ENCODE measurements at regions not wholly inside any gene's neighbourhood (a gene's known extent, or its start where the extent isn't known, plus 50 kb on each side); places are given as distances from the start of the nearest gene placed in this dataset.

DNA sequence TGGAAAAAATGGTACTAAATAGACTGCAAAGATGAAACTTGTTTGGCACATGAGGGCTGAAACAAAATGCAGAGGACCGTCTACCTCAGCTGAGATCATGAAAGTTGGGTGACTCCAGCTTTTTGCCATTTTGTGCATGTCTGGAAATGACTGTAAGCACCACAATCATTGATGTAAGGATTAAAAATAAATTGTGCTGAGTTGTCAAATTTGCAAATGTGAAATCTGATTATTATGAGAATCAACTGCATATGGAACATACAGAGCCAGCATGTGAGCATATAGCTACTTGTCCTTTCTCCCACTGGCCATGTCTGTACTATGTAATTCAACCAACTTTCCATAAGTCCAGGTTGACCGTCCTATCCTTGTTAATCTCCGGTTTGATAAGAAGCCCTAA is 736.9 kb upstream of the PRMT6 start:
- H3K4me3 ChIP-seq (ENCODE audit: low read depth, poor library complexity, severe bottlenecking) = no peak overlapping the region
- TF ChIP-seq POLR2A (IDR thresholded peaks at IDR 0.05) = no peak
- TF ChIP-seq, protein P1, sequence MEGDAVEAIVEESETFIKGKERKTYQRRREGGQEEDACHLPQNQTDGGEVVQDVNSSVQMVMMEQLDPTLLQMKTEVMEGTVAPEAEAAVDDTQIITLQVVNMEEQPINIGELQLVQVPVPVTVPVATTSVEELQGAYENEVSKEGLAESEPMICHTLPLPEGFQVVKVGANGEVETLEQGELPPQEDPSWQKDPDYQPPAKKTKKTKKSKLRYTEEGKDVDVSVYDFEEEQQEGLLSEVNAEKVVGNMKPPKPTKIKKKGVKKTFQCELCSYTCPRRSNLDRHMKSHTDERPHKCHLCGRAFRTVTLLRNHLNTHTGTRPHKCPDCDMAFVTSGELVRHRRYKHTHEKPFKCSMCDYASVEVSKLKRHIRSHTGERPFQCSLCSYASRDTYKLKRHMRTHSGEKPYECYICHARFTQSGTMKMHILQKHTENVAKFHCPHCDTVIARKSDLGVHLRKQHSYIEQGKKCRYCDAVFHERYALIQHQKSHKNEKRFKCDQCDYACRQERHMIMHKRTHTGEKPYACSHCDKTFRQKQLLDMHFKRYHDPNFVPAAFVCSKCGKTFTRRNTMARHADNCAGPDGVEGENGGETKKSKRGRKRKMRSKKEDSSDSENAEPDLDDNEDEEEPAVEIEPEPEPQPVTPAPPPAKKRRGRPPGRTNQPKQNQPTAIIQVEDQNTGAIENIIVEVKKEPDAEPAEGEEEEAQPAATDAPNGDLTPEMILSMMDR (IDR thresholded peaks at IDR 0.05) = no peak
- intact Hi-C loops (cut with DNase I; ENCODE audit: low total_unique reads) = no loop called here
- no peak for DNase-seq (ENCODE audit: low spot score in 2 of 2)
- WGBS, 2 donors = 86 to 87% methylated on average over 3 of the region's 3 CpGs

DNA sequence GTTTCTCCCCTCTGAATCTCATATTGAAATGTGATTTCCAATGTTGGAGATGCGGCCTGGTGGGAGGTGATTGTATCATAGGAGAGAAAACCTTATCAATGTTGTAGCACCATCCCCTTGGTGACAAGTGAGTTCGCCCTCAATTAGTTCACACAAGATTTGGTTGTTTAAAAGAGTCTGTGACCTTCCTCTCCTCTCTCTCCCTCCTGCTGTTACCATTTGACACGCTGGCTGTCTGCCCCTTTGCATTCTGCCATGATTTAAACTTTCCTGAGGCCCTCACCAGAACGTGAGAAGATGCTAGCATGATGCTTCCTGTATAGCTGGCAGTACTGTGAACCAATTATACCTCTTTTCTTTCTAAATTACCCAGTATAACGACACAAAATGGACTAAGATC is 730.9 kb upstream of the PRMT6 start:
- TF ChIP-seq, protein P1 (IDR thresholded peaks at IDR 0.05) = no peak
- TF ChIP-seq POLR2A (IDR thresholded peaks at IDR 0.05) = no peak
- no peak overlapping the region for H3K4me3 ChIP-seq (ENCODE audit: low read depth, poor library complexity, severe bottlenecking)
- intact Hi-C loops (cut with DNase I; ENCODE audit: low total_unique reads) = no loop called here
- no peak for DNase-seq (ENCODE audit: low spot score in 2 of 2)
- 56 to 67% methylated on average over 5 of the region's 5 CpGs for WGBS, 2 donors

DNA sequence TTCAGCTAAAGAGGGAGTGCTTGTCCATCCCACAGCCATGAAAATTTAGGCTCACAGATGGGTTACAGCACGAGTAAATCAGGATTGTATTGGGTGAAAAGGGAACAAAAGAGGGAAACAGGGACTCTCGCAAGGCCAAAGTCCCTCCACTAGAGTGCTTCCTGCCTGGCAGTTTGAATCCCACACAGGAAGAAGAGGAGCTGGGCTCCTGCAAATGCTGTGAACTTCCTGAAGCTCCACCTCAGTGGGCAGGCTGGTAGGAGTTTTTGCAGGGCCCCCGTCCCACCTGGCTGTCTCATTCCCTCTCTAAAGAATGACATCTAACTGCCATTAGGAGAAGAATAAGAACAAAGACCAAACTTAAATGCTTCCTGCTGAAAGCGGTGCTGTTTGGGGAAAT is 712.0 kb upstream of the PRMT6 start:
- TF ChIP-seq, protein P1 (IDR thresholded peaks at IDR 0.05) = no peak
- TF ChIP-seq POLR2A (IDR thresholded peaks at IDR 0.05) = no peak
- intact Hi-C loops (cut with DNase I; ENCODE audit: low total_unique reads) = no loop called here

DNA sequence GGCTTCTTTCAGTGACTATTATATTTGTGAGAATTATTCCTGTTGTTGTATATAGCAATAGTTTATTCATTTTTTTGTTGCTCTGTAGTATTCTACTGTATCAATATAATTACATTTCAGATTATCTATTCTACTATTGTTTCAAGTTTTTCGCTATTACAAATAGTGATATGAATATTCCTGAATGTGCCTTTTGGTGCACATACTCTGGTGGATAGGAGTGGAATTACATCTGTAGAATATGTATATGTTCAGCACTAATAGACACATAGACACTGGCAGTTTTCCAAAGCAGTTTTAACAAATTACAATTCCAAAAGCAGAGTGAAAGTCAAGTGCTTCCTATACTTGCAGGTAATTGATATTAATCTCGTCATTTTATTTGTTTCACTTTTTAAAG is 696.2 kb upstream of the PRMT6 start:
- WGBS, 2 donors = 81 to 92% methylated on average over 2 of the region's 2 CpGs
- H3K4me3 ChIP-seq (ENCODE audit: low read depth, poor library complexity, severe bottlenecking) = no peak overlapping the region
- intact Hi-C loops (cut with DNase I; ENCODE audit: low total_unique reads) = no loop called here
- no peak for DNase-seq (ENCODE audit: low spot score in 2 of 2)
- TF ChIP-seq, protein P1 (IDR thresholded peaks at IDR 0.05) = no peak
- TF ChIP-seq POLR2A (IDR thresholded peaks at IDR 0.05) = no peak

More for the DNA sequence above, 712.0 kb upstream of the PRMT6 start:
- no peak overlapping the region for H3K4me3 ChIP-seq (ENCODE audit: low read depth, poor library complexity, severe bottlenecking)
- DNase-seq (ENCODE audit: low spot score in 2 of 2) = no peak
- WGBS, 2 donors = 42 to 55% methylated on average over 4 of the region's 4 CpGs

GRCh38 chr1:106366627-106367319 is 689.7 kb upstream of the PRMT6 start:
- WGBS, 2 donors = 63 to 71% methylated on average over 4 of the region's 4 CpGs

More at GRCh38 chr1:106366627-106367319, 689.7 kb upstream of the PRMT6 start:
- no peak overlapping the region for H3K4me3 ChIP-seq (ENCODE audit: low read depth, poor library complexity, severe bottlenecking)
- intact Hi-C loops (cut with DNase I; ENCODE audit: low total_unique reads) = no loop called here
- DNase-seq (ENCODE audit: low spot score in 2 of 2) = no peak
- TF ChIP-seq, protein P1 (IDR thresholded peaks at IDR 0.05) = no peak
- TF ChIP-seq POLR2A (IDR thresholded peaks at IDR 0.05) = no peak
